CD4-positive, alpha-beta T cell treated with Interleukin-12 subunit alpha and Interleukin-12 subunit beta, for 1 hour (primary cell): ENCODE measurements at regions not wholly inside any gene's neighbourhood (a gene's known extent, or its start where the extent isn't known, plus 50 kb on each side); places are given as distances from the start of the nearest gene placed in this dataset.
"Not testable (repeated sequence)": the region's sequence is repeated elsewhere in the genome, so short reads cannot be mapped to it uniquely, and the experiment has no call there.

Experiments
- DNase-seq: peaks from one replicate; pipeline ENCODE4 v3.0.0-alpha.2; 2020

DNA sequence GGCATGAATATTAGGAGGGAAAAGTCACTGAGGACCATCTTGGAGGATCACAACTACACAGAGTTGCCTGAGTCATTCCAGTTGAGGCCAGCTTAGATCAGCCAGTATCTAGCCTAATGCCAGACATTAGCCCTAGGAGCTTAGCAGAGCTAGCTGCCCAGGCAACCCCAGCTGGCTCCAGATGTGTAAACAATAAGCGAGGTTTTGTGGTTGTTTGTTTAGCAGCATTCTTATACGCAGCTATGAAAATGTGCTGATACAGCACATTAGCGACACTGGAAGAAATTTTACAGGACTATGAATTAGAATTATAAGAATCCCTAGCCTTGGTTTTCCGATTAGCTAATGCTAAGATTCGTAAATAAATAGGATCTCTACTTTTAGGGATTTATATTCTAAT, 59.3 kb downstream of the BTBD3 start:
- DNase-seq: no peak

DNA sequence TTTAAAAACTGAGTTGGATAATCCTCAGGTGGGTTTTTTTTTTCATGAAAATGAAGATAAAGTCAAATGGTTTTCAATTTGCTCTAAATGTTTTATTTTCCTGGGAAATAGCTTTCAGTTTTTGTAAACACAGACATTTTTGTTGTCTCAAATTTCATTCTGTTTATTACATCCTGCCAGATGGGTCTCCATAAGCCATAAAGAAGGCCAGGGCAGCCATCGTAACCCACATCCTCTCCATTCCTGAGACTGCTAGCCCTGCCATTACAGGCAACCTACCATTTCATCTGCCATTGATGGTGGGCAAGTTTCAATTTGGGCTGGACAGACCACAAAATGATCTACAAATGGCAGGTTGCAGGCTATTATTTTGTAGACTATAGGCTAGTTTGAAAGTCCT, 60.8 kb downstream of the BTBD3 start:
- DNase-seq: no peak

DNA sequence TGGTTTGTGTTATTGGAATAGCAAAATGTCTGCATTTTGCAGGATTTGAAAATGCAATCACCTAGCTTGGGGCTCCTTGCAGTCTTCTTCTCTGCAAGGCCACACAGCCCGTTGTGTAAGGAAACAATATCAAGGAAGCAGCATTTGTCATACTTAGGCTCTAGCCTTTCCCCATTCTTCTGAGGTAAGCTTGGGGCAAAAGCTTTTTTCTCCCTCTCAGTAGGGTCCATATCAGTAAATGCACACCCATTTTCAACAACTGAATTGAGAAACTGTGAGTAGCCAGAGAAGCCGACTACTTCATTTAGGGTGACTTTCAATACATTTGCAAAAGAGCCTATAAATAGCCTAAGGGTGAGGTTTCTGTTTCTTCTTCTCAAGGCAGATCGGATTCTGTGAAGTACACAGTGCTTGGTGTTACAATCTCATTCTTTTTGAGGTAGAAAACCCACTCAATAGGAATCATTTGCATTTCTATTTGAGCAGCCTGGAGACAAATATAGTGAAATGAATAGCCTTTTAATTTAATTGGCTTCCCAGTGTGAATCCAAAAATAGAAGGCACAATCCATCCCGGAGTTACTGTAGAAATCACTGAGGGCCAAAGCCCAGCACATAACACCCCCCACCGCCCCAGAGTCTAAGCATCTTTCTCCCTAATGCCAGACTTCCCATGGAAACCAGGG, 61.8 kb downstream of the BTBD3 start:
- DNase-seq: no peak

DNA sequence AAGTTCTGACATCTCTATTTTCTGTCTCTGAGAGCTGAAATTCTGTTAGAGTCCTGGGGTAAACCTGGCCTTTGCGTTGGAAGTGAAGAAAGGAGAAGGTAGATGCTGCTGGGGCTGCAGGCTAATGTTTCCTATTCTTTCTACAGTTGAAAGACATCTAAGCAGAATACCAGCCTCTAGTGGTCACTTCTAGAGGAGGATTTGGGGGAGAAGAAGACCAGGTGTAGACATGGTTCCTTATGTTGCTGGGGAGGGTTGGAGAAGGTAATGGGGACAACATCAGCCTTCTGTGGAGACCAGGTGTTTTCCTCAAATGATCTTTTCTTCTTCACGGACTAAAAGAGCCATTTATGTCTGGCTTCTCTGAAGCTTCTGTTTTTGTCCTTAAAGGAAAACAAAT, 62.6 kb downstream of the BTBD3 start:
- no peak for DNase-seq

- no peak for DNase-seq
Observed at GRCh38 chr20:11981366-11981947, 63.8 kb downstream of the BTBD3 start.

- no peak for DNase-seq
Observed at GRCh38 chr20:11982289-11982954, 64.7 kb downstream of the BTBD3 start.

DNA sequence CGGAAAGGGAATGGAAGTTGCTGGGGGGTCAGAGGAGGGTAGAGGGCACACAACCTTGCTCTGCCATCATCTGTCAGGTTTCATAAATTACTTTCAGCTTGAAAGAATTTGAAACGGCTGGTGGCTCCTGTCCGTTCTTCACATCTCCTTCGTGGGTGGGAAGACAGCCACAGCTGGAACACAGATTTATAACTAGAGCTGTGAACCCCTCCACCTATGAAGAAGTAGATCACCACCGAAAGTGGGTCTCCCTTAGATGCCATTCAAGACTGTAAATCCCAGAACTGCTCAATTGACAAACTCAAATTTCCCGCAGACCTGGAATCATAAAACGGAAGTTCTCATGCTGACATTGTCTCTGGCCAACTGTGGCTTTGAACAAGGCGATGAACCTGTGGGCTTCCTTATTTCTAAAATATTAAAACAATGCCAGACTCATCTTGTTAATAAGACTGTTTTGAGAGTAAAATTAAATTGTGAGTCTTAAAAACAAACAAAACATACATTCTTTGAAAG, 65.3 kb downstream of the BTBD3 start:
- no peak for DNase-seq

DNA sequence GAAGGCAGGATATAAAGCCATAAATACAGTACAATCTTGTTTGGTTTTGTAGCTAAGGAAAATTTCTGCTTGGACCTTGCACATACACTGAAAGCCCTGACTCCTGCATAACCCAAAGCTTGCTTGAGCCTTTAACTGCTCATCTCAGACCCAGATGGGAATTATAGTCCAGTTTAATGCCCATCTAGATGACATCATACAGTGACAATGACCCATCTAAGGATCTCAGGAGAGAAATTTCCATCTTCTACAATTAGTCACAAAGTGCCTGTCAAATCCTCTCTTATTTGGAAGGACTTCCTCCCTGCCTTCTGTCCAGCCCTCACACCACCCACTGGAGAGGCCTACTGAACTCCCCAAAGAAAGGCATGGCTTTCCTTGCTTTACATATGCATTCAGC, 69.3 kb downstream of the BTBD3 start:
- no peak for DNase-seq

DNA sequence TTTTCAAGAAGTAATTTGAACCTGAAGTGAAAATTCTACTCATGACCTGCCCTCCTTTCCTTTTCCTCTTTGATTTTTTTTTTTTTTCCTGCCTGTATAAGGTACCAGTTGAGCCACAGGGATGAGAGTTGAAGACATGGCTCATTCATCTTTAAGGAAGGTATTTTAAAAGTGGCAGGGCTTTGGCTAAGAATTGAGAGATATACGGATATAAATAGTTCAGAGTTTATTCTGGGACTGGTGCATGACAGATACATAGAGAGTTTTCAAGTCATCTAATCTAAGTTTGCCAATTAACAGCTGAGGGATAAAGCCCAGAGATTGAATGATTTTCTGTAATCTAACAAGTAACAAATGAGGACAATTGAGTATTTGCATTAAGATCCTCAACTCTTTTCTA, 69.8 kb downstream of the BTBD3 start:
- DNase-seq: no peak

DNA sequence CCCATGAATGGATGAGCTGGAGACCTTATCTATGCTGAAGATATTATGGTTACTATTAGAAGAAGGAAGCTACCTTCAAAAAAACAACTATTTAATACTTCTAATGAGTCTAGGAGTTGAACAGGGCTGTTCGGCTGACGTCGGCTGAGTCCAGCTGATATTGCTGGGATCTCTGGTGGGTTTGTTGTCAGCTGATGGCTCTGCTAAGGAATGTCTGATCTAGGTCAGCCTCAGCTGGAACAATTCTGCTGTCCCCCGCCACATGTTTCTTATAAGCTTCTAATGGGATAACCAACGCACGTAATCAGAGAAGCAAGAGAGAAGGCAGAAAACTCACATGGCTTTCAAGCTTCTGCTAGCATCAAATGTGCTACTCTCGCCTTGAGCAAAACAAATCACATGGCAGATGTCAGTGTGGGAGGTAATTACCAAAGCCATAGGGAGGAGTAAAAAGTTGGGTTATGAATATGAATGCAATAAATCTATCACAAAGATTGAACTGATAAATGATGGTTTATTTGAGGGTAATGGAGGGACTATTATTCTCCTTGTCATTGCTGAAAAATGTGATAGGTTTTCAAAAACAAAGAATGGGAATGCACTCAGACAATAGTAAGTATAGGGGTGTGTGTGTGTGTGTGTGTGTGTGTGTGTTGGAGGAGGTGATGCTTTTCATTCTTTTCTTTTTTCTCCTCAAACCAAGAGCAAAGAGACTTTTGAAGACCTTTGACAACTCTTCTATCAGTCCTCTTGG, 71.5 kb downstream of the BTBD3 start:
- no peak for DNase-seq

GRCh38 chr20:11992426-11992825, 74.7 kb downstream of the BTBD3 start:
- no peak for DNase-seq

DNA sequence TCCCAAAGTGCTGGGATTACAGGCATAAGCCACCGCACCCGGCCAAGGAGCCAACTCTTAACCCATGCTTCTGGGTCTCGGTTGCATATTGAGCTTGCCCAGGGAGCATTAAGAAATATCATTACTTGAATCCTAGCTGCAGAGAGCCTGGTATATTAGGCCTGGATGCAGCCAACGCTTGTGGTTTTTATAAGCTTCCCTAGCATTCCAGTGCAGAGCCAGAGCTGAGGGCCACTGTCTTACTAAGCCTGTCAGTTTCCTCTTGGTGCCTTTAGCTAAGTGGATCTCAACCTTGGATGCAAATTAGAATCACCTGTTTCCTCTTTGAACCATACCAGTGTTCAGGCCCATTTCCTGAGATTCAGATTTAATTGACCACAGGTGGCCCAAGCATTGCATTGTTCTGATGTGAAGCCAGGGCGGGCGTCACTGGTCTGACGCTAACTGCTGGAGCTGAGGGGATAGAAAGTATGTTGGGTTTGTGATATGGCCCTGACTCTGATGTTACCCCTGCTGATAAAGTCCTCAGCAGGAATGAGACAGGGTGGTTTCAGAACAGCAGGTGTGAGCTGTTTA, 76.3 kb downstream of the BTBD3 start:
- DNase-seq: no peak

DNA sequence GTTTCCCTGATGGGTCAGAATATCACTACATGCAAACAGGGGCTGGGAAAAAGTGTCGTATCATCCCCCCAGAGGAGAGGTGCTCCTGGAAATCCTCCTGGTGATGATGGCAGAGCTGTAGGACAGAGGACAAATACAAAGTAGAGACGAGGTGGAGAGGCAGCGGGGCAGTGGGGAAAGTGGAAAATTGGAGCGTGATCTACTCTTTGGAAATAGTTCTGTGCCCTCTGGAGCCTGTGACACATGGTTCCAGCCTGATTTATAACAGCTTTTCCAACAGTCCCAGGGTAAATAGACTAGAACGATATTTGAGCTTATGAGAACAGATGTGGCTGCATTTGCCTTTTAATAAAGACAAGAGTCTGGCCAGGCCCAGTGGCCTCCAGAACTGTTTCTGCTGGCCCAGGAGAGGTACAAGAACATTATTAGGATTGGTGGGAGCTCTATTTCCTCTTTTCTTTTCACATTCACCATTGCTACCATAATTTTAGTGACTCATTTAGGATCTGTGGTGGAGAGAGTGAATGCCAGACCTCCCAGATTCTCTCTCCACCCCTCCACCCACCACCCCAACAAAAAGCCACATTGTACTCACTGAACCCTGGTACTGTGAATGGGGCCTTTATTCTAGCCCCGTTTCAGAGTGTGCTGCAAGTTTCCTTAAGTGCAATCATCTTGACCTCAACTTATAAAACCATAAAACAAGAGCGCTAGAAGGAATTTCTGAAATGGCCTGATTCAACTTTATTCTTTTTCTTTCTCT, 78.3 kb downstream of the BTBD3 start:
- DNase-seq: no peak

DNA sequence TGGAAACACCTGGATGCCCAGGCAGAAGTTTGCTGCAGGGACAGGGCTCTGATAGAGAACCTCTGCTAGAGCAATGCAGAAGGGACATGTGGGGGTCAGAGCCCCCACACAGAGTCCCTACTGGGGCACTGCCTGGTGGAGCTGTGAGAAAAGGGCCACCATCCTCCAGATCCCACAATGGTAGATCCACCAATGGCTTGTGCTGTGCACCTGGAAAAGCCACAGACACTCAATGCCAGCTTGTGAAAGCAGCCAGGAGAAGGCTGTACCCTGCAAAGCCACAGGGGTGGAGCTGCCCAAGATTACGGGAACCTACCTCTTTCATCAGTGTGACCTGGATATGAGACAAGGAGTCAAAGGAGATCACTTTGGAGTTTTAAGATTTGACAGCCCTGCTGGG, 87.1 kb downstream of the BTBD3 start:
- DNase-seq: not testable (repeated sequence)

GRCh38 chr20:12012241-12013222, 94.8 kb downstream of the BTBD3 start:
- peak; percentile 3 for DNase-seq

- DNase-seq: no peak
Observed at GRCh38 chr20:12014276-12014675, 96.6 kb downstream of the BTBD3 start.

DNA sequence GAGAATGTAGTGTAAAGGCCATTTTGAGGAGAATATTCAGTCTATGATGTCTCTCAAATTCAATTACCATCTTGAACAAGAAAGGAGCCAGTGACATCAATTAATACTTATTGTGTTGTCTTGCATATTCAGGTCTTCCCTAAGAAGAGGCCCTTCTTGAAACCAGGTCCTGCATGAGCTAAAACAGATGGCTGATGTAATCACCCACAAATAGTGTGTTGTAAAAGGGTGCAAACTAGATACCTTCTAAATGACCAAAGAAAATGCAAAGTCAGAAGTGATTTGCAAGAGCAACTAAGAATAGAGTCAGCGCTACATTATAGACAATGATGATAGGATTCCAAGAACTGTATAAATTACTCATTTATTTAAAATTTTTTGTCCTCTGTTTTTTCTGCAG, 97.0 kb downstream of the BTBD3 start:
- no peak for DNase-seq

GRCh38 chr20:12016291-12016690, 98.6 kb downstream of the BTBD3 start:
- no peak for DNase-seq

DNA sequence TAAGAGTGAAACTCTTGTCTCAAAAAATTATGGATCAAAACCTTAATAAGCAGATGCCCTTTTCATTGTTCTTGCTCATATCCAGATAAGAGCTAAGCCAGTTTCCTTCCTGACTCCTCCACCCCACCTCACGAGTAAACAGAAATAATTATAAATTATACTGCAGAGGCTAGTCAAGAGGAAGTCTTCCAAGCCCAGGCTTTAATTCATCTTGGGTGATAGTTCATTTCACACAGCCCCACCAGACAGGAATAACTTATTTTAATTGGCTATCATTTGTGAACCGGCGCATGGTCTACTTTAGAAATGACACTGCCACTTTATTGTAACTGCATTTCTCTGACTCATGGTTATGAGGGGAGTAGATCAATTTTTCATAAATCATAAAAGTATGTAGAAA, 102.0 kb downstream of the BTBD3 start:
- no peak for DNase-seq

GRCh38 chr20:12020846-12021245, 103.2 kb downstream of the BTBD3 start:
- DNase-seq: no peak

GRCh38 chr20:12022126-12022525, 104.4 kb downstream of the BTBD3 start:
- no peak for DNase-seq
